SK-N-SH treated with all-trans-retinoic acid at 6 μM for 48 hours (cell line): ENCODE measurements at regions not wholly inside any gene's neighbourhood (a gene's known extent, or its start where the extent isn't known, plus 50 kb on each side); places are given as distances from the start of the nearest gene placed in this dataset.

Experiments
- ATAC-seq: fragments of 200-7000 bp; cut with Tn5 transposase; 3 replicates; pipeline ENCODE4 v1.9.1; 2020; ENCODE audit warnings: mild to moderate bottlenecking, moderate library complexity
- ARNTL ChIP-seq: fragments of 450-650 bp; formaldehyde crosslinking; IDR thresholded peaks from 2 replicates; pipeline ENCODE4 v1.5.0; 2020; ENCODE audit warnings: low read depth, mild to moderate bottlenecking, moderate library complexity, borderline replicate concordance
- BACH2 ChIP-seq: fragments of 250-450 bp; sonication (Bioruptor Pico); IDR thresholded peaks from 2 replicates; pipeline ENCODE4 v1.9.0; 2021; ENCODE audit warnings: mild to moderate bottlenecking, borderline replicate concordance
- CSDC2 ChIP-seq: fragments of 250-450 bp; sonication (Bioruptor Pico); IDR thresholded peaks from 2 replicates; pipeline ENCODE4 v1.5.0; 2020; ENCODE audit warnings: mild to moderate bottlenecking, moderate library complexity
- ESRRG ChIP-seq: fragments of 250-450 bp; sonication (Bioruptor Pico); IDR thresholded peaks from 2 replicates; pipeline ENCODE4 v1.6.1; 2021; ENCODE audit warnings: mild to moderate bottlenecking
- GLIS3 ChIP-seq: fragments of 250-450 bp; sonication (Bioruptor Pico); IDR thresholded peaks from 2 replicates; pipeline ENCODE4 v1.5.0; 2020; ENCODE audit warnings: mild to moderate bottlenecking, moderate library complexity
- ISL1 ChIP-seq: fragments of 250-450 bp; sonication (Bioruptor Pico); IDR thresholded peaks from 2 replicates; pipeline ENCODE4 v2.1.2; 2022; ENCODE audit warnings: mild to moderate bottlenecking, moderate library complexity
- OSR1 ChIP-seq: fragments of 250-450 bp; sonication (Bioruptor Pico); IDR thresholded peaks from 2 replicates; pipeline ENCODE4 v1.8.0; 2022; ENCODE audit warnings: moderate library complexity, mild to moderate bottlenecking, inconsistent platforms
- PPARA ChIP-seq: fragments of 250-450 bp; sonication (Bioruptor Pico); IDR thresholded peaks from 2 replicates; pipeline ENCODE4 v1.5.0; 2020; ENCODE audit warnings: mild to moderate bottlenecking, borderline replicate concordance
- RARB ChIP-seq: fragments of 250-450 bp; sonication (Bioruptor Pico); IDR thresholded peaks from 2 replicates; pipeline ENCODE4 v1.8.0; 2021; ENCODE audit warnings: mild to moderate bottlenecking, moderate library complexity
- TCF4 ChIP-seq: fragments of 250-450 bp; sonication (Bioruptor Pico); IDR thresholded peaks from 2 replicates; pipeline ENCODE4 v1.8.0; 2021; ENCODE audit warnings: mild to moderate bottlenecking, moderate library complexity, borderline replicate concordance
- TOX ChIP-seq: fragments of 250-450 bp; sonication (Bioruptor Pico); IDR thresholded peaks from 2 replicates; pipeline ENCODE4 v1.8.0; 2021; ENCODE audit warnings: mild to moderate bottlenecking, moderate library complexity, borderline replicate concordance
- ZFP3 ChIP-seq: fragments of 250-450 bp; sonication (Bioruptor Pico); IDR thresholded peaks from 2 replicates; pipeline ENCODE4 v1.5.0; 2020; ENCODE audit warnings: mild to moderate bottlenecking, moderate library complexity
- ZNF565 ChIP-seq: fragments of 450-650 bp; formaldehyde crosslinking; conservative IDR thresholded peaks from 2 replicates; pipeline ENCODE4 v1.5.0; 2020; ENCODE audit warnings: low read depth, mild to moderate bottlenecking, moderate library complexity
- ZNF8 ChIP-seq: fragments of 450-650 bp; formaldehyde crosslinking; IDR thresholded peaks from 2 replicates; pipeline ENCODE4 v1.5.0; 2020; ENCODE audit warnings: mild to moderate bottlenecking, moderate library complexity
- TF ChIP-seq, protein P1 (sequence below): fragments of 250-450 bp; sonication (Bioruptor Pico); IDR thresholded peaks from 2 replicates; pipeline ENCODE4 v1.5.0; 2020; ENCODE audit warnings: mild to moderate bottlenecking, moderate library complexity
- TF ChIP-seq, protein P2 (sequence below): fragments of 250-450 bp; sonication (Bioruptor Pico); IDR thresholded peaks from 2 replicates; pipeline ENCODE4 v1.5.1; 2020; ENCODE audit warnings: low read depth, mild to moderate bottlenecking, moderate library complexity
- TF ChIP-seq, protein P3 (sequence below): fragments of 250-450 bp; sonication (Bioruptor Pico); IDR thresholded peaks from 2 replicates; pipeline ENCODE4 v1.5.1; 2021; ENCODE audit warnings: mild to moderate bottlenecking, moderate library complexity
- TF ChIP-seq, protein P4 (sequence below): fragments of 250-450 bp; sonication (Bioruptor Pico); IDR thresholded peaks from 2 replicates; pipeline ENCODE4 v1.8.0; 2021; ENCODE audit warnings: low read depth, mild to moderate bottlenecking, moderate library complexity, borderline replicate concordance

DNA sequence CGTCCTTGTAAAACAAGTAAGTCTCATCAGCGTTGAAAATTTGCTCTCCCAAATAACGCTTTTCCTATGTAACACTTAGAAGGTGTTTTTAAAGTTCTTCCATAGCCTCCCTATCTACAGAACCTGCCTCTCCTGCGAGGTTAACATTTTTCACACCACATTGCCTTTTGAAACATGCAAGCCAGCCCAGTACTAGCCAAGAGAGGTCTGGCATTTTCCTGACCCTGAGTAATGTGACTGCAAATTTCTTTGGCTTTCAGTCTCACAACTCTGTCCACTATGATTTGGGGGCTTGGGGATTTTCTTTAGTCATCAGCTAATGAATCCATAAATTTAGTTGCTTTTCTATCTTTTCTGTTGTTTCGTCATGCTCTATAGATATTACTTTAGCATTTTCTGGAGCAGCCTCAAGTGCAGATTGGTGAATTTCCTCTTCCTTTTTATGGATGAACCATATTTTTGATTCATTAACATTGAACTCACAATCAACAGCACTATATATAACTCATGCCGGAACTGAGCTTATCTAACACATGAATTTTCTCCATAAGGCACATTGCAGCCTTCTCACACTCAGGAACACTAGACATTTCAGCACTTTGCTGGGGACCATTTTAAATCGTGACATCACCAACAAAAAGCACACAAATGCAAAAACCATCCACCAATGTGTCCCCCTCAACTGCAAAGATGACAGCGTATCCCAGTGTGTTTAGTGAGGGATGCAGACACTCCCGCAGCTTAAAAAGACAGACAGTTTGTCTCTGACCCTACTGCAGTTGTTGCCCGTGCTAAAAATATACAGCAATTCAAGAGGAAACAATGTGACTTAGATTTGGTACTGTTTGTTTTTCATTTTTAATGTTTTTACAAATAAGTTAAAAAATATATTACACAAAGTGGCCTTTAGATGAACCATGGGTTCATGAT lies 77.2 kb upstream of the SPATA31C2 start:
- no peak for ATAC-seq
- TF ChIP-seq ESRRG (CRISPR knock-in tag) (no peak), TOX (CRISPR knock-in tag) (no peak), ARNTL (CRISPR knock-in tag) (no peak), RARB (CRISPR knock-in tag) (no peak), GLIS3 (CRISPR knock-in tag) (no peak), ZFP3 (CRISPR knock-in tag) (no peak), PPARA (CRISPR knock-in tag) (no peak), ZNF8 (no peak), ISL1 (CRISPR knock-in tag) (no peak), BACH2 (CRISPR knock-in tag) (no peak), OSR1 (CRISPR knock-in tag) (no peak)
- TF ChIP-seq, protein P1, sequence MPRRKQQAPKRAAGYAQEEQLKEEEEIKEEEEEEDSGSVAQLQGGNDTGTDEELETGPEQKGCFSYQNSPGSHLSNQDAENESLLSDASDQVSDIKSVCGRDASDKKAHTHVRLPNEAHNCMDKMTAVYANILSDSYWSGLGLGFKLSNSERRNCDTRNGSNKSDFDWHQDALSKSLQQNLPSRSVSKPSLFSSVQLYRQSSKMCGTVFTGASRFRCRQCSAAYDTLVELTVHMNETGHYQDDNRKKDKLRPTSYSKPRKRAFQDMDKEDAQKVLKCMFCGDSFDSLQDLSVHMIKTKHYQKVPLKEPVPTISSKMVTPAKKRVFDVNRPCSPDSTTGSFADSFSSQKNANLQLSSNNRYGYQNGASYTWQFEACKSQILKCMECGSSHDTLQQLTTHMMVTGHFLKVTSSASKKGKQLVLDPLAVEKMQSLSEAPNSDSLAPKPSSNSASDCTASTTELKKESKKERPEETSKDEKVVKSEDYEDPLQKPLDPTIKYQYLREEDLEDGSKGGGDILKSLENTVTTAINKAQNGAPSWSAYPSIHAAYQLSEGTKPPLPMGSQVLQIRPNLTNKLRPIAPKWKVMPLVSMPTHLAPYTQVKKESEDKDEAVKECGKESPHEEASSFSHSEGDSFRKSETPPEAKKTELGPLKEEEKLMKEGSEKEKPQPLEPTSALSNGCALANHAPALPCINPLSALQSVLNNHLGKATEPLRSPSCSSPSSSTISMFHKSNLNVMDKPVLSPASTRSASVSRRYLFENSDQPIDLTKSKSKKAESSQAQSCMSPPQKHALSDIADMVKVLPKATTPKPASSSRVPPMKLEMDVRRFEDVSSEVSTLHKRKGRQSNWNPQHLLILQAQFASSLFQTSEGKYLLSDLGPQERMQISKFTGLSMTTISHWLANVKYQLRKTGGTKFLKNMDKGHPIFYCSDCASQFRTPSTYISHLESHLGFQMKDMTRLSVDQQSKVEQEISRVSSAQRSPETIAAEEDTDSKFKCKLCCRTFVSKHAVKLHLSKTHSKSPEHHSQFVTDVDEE (CRISPR knock-in tag) = no peak
- TF ChIP-seq, protein P2, sequence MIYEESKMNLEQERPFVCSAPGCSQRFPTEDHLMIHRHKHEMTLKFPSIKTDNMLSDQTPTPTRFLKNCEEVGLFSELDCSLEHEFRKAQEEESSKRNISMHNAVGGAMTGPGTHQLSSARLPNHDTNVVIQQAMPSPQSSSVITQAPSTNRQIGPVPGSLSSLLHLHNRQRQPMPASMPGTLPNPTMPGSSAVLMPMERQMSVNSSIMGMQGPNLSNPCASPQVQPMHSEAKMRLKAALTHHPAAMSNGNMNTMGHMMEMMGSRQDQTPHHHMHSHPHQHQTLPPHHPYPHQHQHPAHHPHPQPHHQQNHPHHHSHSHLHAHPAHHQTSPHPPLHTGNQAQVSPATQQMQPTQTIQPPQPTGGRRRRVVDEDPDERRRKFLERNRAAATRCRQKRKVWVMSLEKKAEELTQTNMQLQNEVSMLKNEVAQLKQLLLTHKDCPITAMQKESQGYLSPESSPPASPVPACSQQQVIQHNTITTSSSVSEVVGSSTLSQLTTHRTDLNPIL (CRISPR knock-in tag) = no peak
- TF ChIP-seq, protein P3, sequence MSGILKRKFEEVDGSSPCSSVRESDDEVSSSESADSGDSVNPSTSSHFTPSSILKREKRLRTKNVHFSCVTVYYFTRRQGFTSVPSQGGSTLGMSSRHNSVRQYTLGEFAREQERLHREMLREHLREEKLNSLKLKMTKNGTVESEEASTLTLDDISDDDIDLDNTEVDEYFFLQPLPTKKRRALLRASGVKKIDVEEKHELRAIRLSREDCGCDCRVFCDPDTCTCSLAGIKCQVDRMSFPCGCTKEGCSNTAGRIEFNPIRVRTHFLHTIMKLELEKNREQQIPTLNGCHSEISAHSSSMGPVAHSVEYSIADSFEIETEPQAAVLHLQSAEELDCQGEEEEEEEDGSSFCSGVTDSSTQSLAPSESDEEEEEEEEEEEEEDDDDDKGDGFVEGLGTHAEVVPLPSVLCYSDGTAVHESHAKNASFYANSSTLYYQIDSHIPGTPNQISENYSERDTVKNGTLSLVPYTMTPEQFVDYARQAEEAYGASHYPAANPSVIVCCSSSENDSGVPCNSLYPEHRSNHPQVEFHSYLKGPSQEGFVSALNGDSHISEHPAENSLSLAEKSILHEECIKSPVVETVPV (CRISPR knock-in tag) = no peak
- TF ChIP-seq, protein P4, sequence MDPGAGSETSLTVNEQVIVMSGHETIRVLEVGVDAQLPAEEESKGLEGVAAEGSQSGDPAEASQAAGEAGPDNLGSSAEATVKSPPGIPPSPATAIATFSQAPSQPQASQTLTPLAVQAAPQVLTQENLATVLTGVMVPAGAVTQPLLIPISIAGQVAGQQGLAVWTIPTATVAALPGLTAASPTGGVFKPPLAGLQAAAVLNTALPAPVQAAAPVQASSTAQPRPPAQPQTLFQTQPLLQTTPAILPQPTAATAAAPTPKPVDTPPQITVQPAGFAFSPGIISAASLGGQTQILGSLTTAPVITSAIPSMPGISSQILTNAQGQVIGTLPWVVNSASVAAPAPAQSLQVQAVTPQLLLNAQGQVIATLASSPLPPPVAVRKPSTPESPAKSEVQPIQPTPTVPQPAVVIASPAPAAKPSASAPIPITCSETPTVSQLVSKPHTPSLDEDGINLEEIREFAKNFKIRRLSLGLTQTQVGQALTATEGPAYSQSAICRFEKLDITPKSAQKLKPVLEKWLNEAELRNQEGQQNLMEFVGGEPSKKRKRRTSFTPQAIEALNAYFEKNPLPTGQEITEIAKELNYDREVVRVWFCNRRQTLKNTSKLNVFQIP (CRISPR knock-in tag) = no peak
- TF ChIP-seq, all 23 proteins: peak for 0

DNA sequence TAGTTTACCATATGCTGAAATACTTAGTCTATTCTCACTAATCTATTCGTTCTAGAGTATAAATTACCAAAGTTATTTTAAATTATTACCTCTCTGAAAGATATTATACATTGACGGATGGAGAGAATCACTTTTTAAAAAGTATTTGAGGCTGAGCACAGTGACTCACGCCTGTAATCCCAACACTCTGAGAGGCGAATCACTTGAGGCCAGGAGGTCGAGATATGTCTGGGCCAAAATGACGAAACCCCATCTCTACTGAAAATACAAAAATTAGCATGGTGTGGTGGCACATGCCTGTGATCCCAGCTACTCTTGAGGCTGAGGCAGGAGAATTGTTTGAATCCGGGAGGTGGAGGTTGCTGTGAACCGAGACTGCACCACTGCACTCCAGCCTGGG lies 64.0 kb upstream of the SPATA31C2 start:
- TF ChIP-seq TCF4 = no peak
- TF ChIP-seq PPARA (CRISPR knock-in tag) = no peak
- TF ChIP-seq ARNTL (CRISPR knock-in tag) = no peak
- no peak for TF ChIP-seq ZFP3 (CRISPR knock-in tag)
- TF ChIP-seq, protein P4 (CRISPR knock-in tag) = no peak
- no peak for ATAC-seq

DNA sequence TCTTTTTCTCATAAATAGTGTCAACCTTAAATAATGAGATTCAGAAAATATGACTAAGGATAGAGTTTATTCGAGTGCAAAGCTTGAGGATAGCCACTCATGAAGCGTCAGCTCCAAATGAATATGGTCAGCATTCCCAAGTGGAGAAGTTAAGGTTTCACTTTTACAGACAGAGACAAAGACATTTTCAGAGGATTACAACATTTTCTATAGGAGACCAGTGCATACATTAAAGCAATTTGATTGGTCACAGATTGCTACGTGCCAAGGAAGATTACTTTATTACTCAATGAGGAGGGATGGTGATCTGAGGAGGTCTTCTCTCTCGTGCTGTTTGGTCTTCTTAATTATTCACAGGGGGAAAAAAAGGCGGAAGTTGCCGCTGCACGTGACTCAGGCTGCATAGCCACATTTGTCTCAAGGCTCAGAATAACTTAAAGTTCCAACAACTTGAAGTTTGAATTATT lies 60.1 kb upstream of the SPATA31C2 start:
- no peak for TF ChIP-seq ZNF565
- no peak for TF ChIP-seq CSDC2 (CRISPR knock-in tag)
- TF ChIP-seq, protein P3 (CRISPR knock-in tag) = no peak
- TF ChIP-seq, protein P2 (CRISPR knock-in tag) = no peak
- no peak for TF ChIP-seq ISL1 (CRISPR knock-in tag)
- TF ChIP-seq TCF4 = no peak
- TF ChIP-seq, protein P4 (CRISPR knock-in tag) = no peak
- no peak for TF ChIP-seq BACH2 (CRISPR knock-in tag)
- TF ChIP-seq PPARA (CRISPR knock-in tag) = no peak
- no peak for TF ChIP-seq ZNF8
- peak; percentile 81 for ATAC-seq
